Fibroblast of peridontal ligament (primary cell): ENCODE measurements at regions not wholly inside any gene's neighbourhood (a gene's known extent, or its start where the extent isn't known, plus 50 kb on each side); places are given as distances from the start of the nearest gene placed in this dataset.
A peak's percentile ranks its signal among the peaks of the same experiment; 100 is the strongest.
"Not testable (repeated sequence)": the region's sequence is repeated elsewhere in the genome, so short reads cannot be mapped to it uniquely, and the experiment has no call there.

Experiments
- DNase-seq: peaks from one replicate; pipeline ENCODE4 v3.0.0-alpha.2; 2010; ENCODE audit errors: extremely low read depth

GRCh38 chr5:96171973-96172372 lies 210.3 kb upstream of the ELL2 start:
- DNase-seq, result not testable (repeated sequence)

GRCh38 chr5:96170481-96171125 lies 209.0 kb upstream of the ELL2 start:
- DNase-seq, result not testable (repeated sequence)

GRCh38 chr5:96168833-96169232 lies 207.2 kb upstream of the ELL2 start:
- not testable (repeated sequence) for DNase-seq

GRCh38 chr5:96159043-96159442 lies 197.4 kb upstream of the ELL2 start:
- DNase-seq, result no peak

GRCh38 chr5:96157841-96158291 lies 196.2 kb upstream of the ELL2 start:
- no peak for DNase-seq

- no peak for DNase-seq
These were observed 195.6 kb upstream of the ELL2 start for GRCh38 chr5:96157077-96157780.

- DNase-seq, result no peak
These were observed 193.5 kb upstream of the ELL2 start for GRCh38 chr5:96155147-96155546.

- DNase-seq, result no peak
These were observed 190.2 kb upstream of the ELL2 start for GRCh38 chr5:96151891-96152290.

GRCh38 chr5:96150007-96150406 lies 188.4 kb upstream of the ELL2 start:
- DNase-seq, result no peak

- DNase-seq, result peak; percentile 50
These were observed 187.9 kb upstream of the ELL2 start for GRCh38 chr5:96149546-96149945.

GRCh38 chr5:96149021-96149420 lies 187.4 kb upstream of the ELL2 start:
- DNase-seq, result no peak

GRCh38 chr5:96148376-96148775 lies 186.7 kb upstream of the ELL2 start:
- DNase-seq, result no peak

- DNase-seq, result no peak
These were observed 186.2 kb upstream of the ELL2 start for GRCh38 chr5:96147866-96148265.

- DNase-seq, result peak; percentile 88
These were observed 185.0 kb upstream of the ELL2 start for GRCh38 chr5:96146675-96147074.

- DNase-seq, result no peak
These were observed 182.6 kb upstream of the ELL2 start for GRCh38 chr5:96144289-96144688.

- DNase-seq, result peak; percentile 78
These were observed 181.8 kb upstream of the ELL2 start for GRCh38 chr5:96143450-96143849.

GRCh38 chr5:96142786-96143434 lies 181.3 kb upstream of the ELL2 start:
- peak; percentile 93 for DNase-seq

- DNase-seq, result no peak
These were observed 180.6 kb upstream of the ELL2 start for GRCh38 chr5:96142184-96142781.

- no peak for DNase-seq
These were observed 180.1 kb upstream of the ELL2 start for GRCh38 chr5:96141749-96142148.

GRCh38 chr5:96140496-96140895 lies 178.8 kb upstream of the ELL2 start:
- no peak for DNase-seq

- peak; percentile 56 for DNase-seq
These were observed 178.4 kb upstream of the ELL2 start for GRCh38 chr5:96140084-96140483.

- no peak for DNase-seq
These were observed 173.2 kb upstream of the ELL2 start for GRCh38 chr5:96134886-96135285.
